Lung microvascular endothelial cell (primary cell): ENCODE measurements at regions not wholly inside any gene's neighbourhood (a gene's known extent, or its start where the extent isn't known, plus 50 kb on each side); places are given as distances from the start of the nearest gene placed in this dataset.
"Not testable (repeated sequence)": the region's sequence is repeated elsewhere in the genome, so short reads cannot be mapped to it uniquely, and the experiment has no call there.

Experiments
- DNase-seq, 2 donors: peaks; one replicate each; pipeline versions ENCODE4 v3.0.0 to v3.0.0-alpha.2; 2010; ENCODE audit warnings: low read depth in 2 of 2

DNA sequence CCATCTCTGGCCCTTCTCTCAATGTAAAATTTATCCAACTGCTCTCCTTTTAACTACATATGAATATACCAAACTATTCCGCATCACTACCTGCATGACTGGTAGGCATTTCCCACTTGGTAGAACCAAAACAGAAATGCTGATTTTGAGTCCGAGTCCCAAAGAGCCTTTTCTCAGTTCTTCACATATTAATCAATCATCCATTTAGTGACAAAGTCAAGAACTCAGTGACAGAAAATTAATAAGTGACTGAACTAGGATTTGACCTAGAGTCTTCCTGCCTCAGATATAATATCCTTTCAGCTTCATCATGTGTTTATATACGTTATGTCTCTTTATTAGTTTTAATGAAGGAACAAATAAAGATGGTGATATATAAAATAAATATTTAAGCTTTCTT lies 700.6 kb upstream of the GOLIM4 start:
- no peak for DNase-seq

DNA sequence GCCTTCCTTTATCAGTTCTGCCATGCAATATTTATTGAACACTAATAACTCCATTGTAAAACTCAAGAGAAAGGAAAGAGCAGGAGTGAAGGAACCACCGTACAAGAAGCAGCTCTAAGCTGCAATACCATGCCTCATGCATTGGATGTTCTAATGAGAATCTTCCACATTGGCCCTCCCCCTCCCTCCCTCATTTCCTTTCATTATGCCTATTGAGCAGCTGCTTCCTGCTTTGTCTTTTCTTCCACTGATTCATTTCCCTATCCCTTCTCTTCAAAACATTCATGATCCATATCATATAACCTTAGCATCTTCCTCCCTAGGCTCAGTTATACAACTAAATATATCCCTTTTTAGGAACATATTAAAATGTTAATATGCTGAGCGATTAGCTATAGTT lies 698.7 kb upstream of the GOLIM4 start:
- DNase-seq: peak; percentile 69 to 87

DNA sequence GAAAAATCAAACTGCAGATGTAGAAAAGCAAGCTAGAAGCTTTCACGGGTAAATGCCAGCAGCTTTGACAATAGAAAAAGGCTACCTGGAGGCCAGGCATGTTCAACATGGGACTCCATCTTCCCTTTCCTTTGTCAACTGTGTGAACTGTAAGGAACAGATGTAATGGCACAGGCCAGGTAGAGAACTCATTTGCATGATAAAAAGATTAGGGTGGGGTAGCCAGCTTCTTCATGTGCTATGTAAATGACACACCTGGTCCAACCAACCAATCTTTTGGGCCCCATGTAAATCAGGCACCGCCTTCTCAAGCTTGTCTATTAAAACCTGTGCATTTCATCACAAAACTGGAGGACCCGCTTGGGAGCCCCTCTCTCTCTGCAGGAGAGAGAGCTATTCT lies 686.5 kb upstream of the GOLIM4 start:
- DNase-seq: no peak

DNA sequence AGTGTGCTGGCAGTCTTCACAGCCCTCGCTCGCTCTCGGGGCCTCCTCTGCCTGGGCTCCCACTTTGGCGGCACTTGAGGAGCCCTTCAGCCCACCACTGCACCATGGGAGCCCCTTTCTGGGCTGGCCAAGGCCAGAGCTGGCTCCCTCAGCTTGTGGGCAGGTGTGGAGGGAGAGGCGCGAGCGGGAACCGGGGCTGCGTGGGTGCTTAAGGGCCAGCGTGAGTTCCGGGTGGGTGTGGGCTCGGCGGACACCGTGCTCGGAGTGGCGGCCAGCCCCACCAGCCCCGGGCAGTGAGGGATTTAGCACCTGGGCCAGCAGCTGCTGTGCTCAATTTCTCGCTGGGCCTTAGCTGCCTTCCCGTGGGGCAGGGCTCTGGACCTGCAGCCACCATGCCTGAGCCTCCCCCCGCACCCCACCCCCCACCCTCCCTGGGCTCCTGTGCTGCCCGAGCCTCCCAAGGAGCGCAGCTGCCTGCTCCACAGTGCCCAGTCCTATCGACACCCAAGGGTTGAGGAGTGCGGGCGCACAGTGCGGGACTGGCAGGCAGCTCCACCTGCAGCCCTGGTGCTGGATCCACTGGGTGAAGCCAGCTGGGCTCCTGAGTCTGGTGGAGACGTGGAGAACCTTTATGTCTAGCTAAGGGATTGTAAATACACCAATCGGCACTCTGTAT lies 684.4 kb upstream of the GOLIM4 start:
- DNase-seq: not testable (repeated sequence)

DNA sequence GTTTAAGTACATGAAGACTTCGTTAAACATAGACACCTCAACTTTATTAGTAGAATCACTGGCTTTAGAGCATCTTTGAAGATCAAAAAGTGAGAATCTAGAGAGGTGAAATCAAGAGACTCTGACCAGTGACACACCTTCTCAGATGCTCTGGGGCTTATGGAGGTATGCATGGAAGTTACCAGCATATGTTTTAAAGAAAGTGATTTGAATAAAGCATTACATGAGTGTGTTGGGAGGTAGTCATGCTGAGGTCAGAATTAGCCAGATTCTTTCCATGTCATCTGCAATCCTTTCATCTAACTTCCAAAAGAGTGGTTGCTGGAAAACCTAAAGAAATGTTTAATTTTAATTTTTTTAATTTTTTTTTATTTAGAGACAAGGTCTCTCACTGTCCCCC lies 658.0 kb upstream of the GOLIM4 start:
- no peak for DNase-seq

DNA sequence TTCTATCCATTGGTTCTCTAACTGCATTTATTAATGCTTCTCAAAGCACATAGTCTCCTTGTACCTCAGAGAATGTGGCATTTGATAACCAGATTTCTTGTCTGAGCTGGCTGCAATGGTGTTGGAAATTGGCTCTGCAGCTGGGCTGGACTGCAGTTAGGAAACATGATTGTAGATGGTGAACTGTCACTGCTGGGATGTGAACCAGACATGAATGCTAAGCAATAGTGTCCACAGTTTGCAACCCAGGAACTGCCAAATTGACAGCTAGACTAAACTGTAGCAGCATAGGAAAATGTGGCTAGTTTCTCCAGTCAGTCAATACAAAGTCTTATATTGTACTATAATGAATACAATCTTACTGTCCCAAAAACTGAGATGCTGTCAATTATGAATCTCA lies 656.6 kb upstream of the GOLIM4 start:
- DNase-seq: no peak

DNA sequence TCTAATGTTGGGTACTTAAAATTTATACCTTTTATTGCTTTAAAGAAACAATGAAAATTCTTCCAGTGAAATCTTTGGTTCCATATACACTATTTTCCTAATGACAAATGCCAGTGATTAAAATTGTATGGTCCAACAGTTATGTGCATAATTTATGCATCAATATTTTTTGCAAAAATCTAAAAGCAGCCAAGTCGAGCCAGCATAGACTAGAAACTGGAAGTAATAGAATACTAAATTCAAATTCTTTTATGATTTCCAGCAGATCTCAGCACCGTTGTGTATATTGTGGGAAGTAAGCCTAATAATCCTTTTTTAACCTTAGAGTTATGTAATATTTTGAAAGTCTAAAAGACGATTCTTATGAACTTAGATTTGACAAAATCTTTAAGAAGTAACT lies 652.0 kb upstream of the GOLIM4 start:
- no peak for DNase-seq

DNA sequence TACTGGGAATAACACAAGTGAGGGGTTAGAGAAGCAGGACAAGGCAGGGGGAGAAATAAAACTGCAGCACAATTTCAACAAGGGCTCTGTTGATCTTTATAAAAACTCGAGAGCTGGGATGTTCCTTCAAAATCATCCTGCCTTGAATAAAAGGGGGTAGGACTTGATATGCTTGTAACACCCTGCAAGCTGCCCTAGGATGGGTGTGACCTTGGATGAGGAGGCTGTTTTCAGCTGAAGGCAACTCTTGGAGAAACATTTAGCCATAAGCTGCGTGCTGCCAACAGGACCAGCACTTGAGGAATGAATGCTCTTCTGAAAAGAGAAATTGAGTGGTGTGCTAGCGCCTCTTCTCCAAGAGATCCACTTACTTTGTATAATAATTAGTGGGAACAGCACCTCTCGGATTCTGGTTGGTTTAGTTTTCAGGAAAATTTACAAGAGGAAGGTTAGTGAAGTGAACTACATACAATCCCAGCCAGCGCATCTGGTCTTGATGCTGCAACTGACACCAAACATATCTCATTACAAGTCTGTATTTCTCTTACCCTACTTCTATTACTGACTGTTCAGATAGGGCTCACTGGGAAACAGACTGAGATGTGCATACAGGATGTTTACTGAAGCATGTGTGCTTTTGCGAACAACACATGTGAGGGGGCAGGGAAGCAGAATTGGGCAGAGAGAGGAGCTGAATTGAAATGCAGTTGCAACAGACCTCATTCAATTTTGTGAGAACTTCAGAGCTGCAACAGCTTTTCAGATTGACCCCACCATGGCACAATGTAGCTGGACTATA lies 643.0 kb upstream of the GOLIM4 start:
- no peak for DNase-seq

DNA sequence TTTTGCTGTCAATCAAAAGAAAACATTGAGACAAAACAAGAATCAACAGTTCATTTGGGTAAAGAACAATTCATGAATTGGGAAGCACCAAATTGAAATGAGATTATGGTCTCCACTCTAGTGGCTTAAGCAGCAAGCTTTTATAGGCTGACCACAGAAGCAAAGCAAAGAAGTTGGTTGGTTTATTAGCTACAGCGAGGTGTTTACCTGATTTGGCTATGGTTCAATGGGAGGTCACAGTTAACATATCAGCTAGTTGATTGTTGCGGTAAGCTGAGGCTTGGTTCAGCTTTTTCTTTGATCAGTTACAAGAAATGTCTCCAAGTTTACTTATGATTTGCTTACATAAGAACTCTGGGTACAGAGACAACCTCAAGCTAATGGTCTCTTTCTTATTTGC lies 640.5 kb upstream of the GOLIM4 start:
- no peak for DNase-seq

DNA sequence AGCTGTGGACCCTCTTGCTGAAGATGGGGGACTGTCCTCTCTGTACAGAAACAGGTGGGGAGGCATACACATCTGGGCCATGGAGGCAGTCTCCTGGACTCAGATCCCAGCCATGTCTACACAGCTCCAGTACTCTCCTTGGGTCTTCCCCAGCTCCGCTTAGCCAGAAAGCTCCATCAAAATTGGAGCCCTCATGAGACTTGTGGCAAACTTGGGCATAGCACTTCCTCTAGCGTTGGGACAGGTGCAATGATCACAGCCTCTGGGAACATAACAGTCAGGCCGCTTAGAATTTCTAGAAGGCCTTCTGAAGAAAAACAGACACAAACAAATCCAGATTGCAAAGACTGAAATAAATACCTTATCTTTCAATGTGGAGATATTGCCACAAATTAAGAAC lies 634.3 kb upstream of the GOLIM4 start:
- DNase-seq: no peak

DNA sequence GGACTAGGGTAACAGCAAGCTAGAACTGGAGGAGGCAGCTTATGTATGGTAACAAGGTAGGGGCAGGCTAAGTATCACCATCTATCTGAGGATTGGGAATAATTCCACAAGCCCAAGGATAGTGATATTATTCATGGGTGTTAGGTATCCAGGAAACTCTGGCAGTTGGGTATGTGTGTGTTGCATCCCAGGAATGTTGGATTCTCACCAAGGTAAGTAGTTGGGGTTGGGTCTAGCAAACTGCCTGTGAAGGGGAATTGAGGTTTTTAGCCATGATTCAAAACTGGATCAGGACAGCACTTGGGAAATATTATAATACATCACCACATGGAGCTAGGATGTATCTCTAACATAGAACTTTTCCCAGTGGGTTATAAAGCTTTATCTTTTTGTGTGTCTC lies 626.4 kb upstream of the GOLIM4 start:
- DNase-seq: no peak

DNA sequence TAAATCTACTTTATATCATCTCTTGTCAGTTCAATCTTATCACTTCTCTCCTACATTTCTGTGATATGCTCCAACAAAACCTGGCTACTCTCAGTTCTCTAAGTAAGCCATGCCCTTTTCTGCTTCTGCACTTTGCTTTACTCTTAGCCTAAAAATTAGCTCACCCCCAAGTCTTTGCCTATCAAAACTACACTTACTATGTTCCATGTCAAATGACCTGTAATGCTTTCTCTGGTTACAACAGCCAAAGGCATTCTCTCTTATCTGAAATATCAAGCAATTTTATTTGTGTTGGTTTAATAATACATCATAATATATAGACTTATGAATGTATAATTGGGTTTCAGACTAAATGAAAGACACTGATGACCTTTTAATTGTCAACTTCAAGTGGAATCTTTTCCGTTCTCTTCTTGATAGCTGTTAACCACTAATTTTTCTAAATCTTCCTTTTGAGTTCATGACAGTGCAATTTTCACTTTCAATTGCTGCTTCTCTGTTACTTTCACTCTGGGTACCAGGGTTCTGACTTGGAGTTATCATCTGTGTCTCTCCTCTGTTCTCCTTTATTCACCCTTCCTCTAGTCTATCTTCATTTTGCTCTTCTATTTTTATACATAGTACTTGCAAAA lies 619.0 kb upstream of the GOLIM4 start:
- no peak for DNase-seq

DNA sequence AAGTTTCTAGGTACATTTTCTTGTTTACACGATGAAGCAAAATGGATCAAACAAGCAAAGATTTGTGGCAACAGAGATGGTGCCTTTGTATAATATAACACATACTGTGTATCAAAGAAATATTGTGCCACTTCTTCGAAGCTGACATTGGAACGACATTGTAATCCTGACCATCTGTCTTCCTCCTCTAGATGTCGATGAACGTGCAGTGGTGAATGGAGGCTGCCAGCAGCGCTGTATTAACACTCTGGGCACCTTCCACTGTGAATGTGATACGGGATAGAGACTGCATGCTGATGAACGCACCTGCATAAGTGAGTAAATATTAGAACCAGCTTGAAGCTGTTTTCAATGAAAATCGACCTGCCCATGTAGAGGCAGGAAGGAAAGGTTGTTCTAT lies 613.3 kb upstream of the GOLIM4 start:
- no peak for DNase-seq

DNA sequence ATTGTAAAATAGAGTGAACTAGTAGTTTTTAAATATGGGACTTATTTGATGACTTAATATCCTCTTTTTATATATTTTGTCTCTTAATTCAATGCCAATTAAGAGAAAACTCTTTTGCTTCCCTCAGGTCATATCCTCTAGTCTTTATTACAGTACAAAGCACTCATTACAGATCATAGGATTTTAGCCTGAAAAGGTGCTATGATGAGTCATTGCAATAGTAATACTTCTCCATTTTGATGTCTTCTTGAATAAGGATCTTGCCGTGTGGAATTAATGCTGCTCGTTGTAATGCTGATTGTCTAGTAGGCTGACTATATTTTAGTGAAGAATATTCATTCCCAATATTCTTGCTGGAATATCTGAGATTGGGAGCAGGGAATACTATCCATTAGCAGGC lies 612.2 kb upstream of the GOLIM4 start:
- DNase-seq: no peak

DNA sequence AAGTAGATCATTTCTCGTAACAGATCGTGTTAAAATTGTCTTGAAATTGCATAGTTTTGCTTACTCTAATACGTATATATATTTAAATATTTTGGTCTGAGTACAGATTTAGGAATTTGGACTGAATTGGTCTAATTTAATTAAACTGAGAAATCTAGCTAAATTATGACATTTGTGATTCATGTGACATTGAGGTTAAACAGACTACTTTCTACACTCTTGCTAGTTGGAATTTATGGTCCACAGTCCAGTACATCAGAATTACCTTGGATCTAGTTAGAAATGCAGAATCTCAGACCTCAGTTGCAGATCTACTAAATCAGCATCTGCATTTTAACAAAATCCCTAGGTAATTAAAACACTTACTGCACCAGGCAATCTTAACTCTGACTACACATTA lies 609.7 kb upstream of the GOLIM4 start:
- no peak for DNase-seq

DNA sequence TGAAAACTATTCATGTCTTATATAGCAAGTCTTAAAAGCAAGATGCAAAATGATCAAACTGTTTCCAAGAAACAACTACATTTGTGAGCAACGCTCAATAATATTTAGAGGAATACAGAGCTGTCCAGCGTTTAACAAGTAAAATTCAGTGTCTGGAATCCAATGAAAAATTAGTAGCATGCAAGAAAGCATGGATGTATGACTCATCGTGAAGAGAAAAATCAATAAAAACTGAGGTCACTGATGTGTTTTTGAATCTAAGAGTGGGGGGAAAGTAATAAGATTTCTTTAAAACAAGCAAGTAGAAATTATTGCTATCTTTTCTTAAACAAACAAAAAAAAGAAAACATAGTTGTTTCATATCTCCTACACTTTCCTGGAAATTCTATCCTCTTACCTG lies 600.3 kb upstream of the GOLIM4 start:
- no peak for DNase-seq

DNA sequence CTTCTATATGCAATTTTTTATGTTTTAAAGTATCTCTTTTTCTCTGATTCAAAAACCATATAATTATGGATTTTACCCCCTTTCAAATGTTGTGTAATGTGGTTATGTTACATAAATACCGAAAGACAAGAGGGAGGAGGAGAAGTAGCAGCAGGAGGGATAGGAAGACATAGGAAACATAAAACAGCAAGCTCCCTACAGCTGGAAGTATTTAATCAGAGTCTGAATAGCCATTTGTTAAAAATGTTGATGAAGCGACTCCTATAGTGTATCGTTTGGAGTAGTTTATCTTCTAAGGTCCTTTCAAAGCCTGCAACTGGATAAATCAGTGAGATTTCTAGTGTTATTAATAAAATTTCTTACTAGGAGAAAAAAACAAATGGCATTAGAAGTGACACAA lies 598.1 kb upstream of the GOLIM4 start:
- no peak for DNase-seq

DNA sequence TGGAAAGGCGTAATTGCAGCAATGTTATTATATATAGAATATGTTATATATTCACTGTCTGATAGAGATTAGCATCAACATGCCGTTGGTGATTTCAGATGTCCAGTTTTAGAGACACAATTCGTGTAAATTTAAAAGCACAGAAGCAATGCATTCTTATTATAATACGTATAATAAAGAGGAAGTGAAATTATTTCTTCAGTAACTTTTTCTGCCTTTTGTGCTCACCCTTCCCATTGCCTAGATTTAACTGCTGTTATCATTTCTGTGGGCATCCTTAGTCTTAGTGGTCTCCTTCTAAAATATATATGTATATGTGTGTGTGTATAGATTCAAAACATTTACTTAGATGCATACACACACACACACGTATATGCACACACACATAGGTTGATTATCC lies 592.5 kb upstream of the GOLIM4 start:
- DNase-seq: no peak

DNA sequence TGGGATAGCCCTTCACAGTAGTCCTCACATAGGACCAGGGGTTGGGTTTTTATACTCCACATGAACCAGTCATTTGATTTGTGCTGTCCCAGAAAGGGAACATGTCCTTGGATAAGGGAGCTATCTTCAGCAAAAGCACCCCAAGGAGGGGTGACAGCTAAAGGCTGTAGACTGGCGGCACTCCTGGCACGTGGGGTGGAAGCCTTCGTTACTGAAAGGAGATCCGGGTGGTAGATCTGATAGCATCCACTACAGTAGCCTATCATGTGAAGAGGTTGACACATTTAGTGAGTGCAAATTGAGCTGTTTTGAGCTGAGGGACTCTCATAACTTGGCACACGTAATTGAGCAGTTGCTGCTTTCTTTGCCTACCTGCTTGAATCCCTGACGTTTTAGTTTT lies 588.8 kb upstream of the GOLIM4 start:
- no peak for DNase-seq

DNA sequence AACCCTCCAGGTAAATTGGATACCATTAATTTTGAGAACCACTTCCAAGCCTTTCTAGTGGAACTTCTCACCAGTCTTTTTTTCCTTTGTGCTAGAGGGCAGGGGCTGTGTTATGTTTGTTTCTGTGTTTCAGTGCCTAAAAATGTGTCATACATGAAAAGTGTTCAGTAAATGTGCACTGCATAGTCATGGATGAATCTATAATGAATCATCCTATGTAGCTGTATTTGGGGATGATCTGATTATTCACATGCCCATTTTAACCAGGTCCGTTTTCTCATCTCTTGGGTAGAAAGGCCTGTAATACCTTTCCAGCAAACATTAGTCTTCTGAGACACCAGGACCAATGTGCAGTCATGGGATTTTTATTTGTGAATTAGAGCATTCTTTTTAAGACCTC lies 583.0 kb upstream of the GOLIM4 start:
- DNase-seq: no peak

DNA sequence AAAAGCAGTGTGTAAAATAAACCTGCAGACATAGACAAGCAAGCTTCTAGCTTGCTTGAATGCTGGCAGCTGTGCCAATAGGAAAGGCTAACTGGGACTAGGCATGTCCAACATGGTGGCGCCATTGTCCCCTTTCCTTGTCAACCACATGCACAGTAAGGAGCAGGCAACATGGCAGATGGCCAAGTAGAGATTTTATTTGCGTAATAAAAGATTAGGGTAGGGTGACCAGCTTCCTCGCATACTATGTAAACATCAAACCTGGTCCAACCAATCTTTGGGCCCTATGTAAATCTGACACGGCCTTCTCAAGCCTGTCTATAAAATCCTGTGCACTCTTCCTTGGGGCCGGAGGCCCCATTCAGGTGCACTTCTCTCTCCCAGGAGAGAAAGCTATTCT lies 575.4 kb upstream of the GOLIM4 start:
- no peak for DNase-seq

DNA sequence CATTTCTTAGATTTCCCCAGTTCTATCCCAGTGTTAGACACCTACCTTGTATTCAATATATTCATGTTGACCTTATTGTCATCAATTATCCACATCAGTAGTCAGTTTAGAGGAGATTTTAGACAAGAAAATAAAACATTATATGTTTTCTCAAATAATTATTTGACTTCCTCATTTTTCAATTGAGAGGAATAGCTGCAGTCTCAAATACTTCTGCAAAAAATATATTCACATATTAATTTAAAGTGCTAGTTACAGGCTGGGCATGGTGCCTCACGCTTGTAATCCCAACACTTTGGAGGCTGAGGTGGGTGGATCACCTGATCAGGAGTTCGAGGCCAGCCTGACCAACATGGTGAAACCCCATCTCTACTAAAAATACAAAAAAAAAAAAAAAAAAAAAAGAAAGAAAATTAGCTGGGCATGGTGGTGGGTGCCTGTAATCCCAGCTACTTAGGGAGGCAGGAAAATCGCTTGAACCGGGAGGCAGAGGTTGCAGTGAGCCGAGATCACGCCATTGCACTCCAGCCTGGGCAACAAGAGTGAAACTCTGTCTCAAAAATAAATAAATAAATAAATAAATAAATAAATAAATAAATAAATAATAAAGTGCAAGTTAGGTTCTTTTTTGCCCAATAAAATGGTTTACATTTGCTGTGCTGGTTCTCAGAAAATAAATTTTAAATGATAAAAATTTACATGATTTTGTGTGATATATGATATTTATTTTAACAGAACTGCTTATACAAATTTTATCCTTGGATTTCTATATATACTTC lies 565.3 kb upstream of the GOLIM4 start:
- not testable (repeated sequence) for DNase-seq
